ENCODE measurements at regions not wholly inside any gene's neighbourhood (a gene's known extent, or its start where the extent isn't known, plus 50 kb on each side); places are given as distances from the start of the nearest gene placed in this dataset.

GRCh38 chr1:38505944-38506343 is 353.6 kb downstream of the RRAGC start:
- TF ChIP-seq CTCF (IDR thresholded peaks at IDR 0.05), result no peak
- TF ChIP-seq POLR2A (IDR thresholded peaks at IDR 0.05), result no peak

Measured in adrenal gland (tissue), 5 donors.